Effector CD4-positive, alpha-beta T cell (primary cell): ENCODE measurements at regions not wholly inside any gene's neighbourhood (a gene's known extent, or its start where the extent isn't known, plus 50 kb on each side); places are given as distances from the start of the nearest gene placed in this dataset.
"Not testable (repeated sequence)": the region's sequence is repeated elsewhere in the genome, so short reads cannot be mapped to it uniquely, and the experiment has no call there.

Experiments
- DNase-seq: peaks from one replicate; pipeline ENCODE4 v3.0.0-alpha.2; 2020

- DNase-seq = no peak
Observed at GRCh38 chr10:21125471-21126228, 228.5 kb upstream of the NEBL start.

GRCh38 chr10:21122907-21123306 is 225.8 kb upstream of the NEBL start:
- no peak for DNase-seq

- DNase-seq = not testable (repeated sequence)
Observed at GRCh38 chr10:21121822-21122221, 224.7 kb upstream of the NEBL start.

GRCh38 chr10:21114683-21115082 is 217.6 kb upstream of the NEBL start:
- no peak for DNase-seq

GRCh38 chr10:21110358-21110757 is 213.2 kb upstream of the NEBL start:
- DNase-seq = no peak

GRCh38 chr10:21106931-21107330 is 209.8 kb upstream of the NEBL start:
- not testable (repeated sequence) for DNase-seq

- not testable (repeated sequence) for DNase-seq
Observed at GRCh38 chr10:21105331-21105730, 208.2 kb upstream of the NEBL start.

- DNase-seq = no peak
Observed at GRCh38 chr10:21100871-21101514, 203.9 kb upstream of the NEBL start.

- no peak for DNase-seq
Observed at GRCh38 chr10:21100190-21100589, 203.1 kb upstream of the NEBL start.

- DNase-seq = no peak
Observed at GRCh38 chr10:21099291-21100062, 202.4 kb upstream of the NEBL start.

- DNase-seq = no peak
Observed at GRCh38 chr10:21097926-21098355, 200.8 kb upstream of the NEBL start.

GRCh38 chr10:21095494-21096055 is 198.5 kb upstream of the NEBL start:
- no peak for DNase-seq

- no peak for DNase-seq
Observed at GRCh38 chr10:21095073-21095472, 198.0 kb upstream of the NEBL start.

GRCh38 chr10:21092683-21093524 is 195.8 kb upstream of the NEBL start:
- no peak for DNase-seq

- DNase-seq = no peak
Observed at GRCh38 chr10:21090609-21091082, 193.5 kb upstream of the NEBL start.

GRCh38 chr10:21087476-21087875 is 190.4 kb upstream of the NEBL start:
- no peak for DNase-seq

GRCh38 chr10:21084700-21085099 is 187.6 kb upstream of the NEBL start:
- no peak for DNase-seq

- no peak for DNase-seq
Observed at GRCh38 chr10:21083861-21084260, 186.8 kb upstream of the NEBL start.

- DNase-seq = no peak
Observed at GRCh38 chr10:21082206-21082605, 185.1 kb upstream of the NEBL start.

GRCh38 chr10:21080261-21080660 is 183.2 kb upstream of the NEBL start:
- DNase-seq = no peak

- no peak for DNase-seq
Observed at GRCh38 chr10:21079330-21079658, 182.2 kb upstream of the NEBL start.
